Uterus (tissue), 3 donors: ENCODE measurements at regions not wholly inside any gene's neighbourhood (a gene's known extent, or its start where the extent isn't known, plus 50 kb on each side); places are given as distances from the start of the nearest gene placed in this dataset.
A peak's percentile ranks its signal among the peaks of the same experiment; 100 is the strongest.

ENCODE experiments used
- DNase-seq, 2 donors: peaks; one replicate each; pipeline ENCODE4 v3.0.0-alpha.2; 2019 to 2020
- H3K27ac ChIP-seq, 2 donors: fragments of 200-600 bp; sonication (generic); 1 replicate in 1 of 2; 2 replicates in 1 of 2; pipeline ENCODE4 v1.5.1; 2016 to 2018
- H3K27me3 ChIP-seq, 2 donors: fragments of 200-600 bp; sonication (generic); one replicate each; pipeline ENCODE4 v1.5.1; 2018 to 2019; ENCODE audit warnings: control low read depth in 1 of 2
- H3K36me3 ChIP-seq, 2 donors: fragments of 200-600 bp; sonication (generic); one replicate each; pipeline ENCODE4 v1.5.1; 2019; ENCODE audit warnings: control low read depth in 1 of 2
- H3K4me1 ChIP-seq, 2 donors: fragments of 200-600 bp; sonication (generic); one replicate each; pipeline ENCODE4 v1.5.1; 2018 to 2019; ENCODE audit warnings: control low read depth in 1 of 2
- H3K4me3 ChIP-seq, 2 donors: fragments of 200-600 bp; sonication (generic); 1 replicate in 1 of 2; 2 replicates in 1 of 2; pipeline ENCODE4 v1.5.1; 2018 to 2019; ENCODE audit warnings: mild to moderate bottlenecking in 1 of 2
- H3K9me3 ChIP-seq, 2 donors: fragments of 200-600 bp; sonication (generic); one replicate each; pipeline ENCODE4 v1.5.1; 2019; ENCODE audit warnings: control low read depth in 1 of 2
- POLR2A ChIP-seq, 2 donors: fragments of 450-650 bp; IDR thresholded peaks; one replicate each; pipeline ENCODE4 v1.6.1; 2016; ENCODE audit warnings: antibody characterized with exemption in 2 of 2, mild to moderate bottlenecking in 1 of 2, moderate library complexity in 1 of 2
- intact Hi-C: fragments of 100-400 bp; cut with DNase I; formaldehyde crosslinking; loops from one replicate; pipeline ENCODE4 v1.15.1; 2023; ENCODE audit warnings: low total_unique reads
- TF ChIP-seq, protein P1 (sequence below), 4 experiments: fragments of 200-600 bp in 2 of 4; fragments of 450-650 bp in 2 of 4; sonication (generic) in 2 of 4; IDR thresholded peaks; one replicate each; pipeline ENCODE4 v1.5.1; 2016 to 2019; ENCODE audit warnings: antibody characterized with exemption in 4 of 4, mild to moderate bottlenecking in 2 of 4, moderate library complexity in 1 of 4
- donor health status: DM: yes; HTN: yes; CAD: no.

DNA sequence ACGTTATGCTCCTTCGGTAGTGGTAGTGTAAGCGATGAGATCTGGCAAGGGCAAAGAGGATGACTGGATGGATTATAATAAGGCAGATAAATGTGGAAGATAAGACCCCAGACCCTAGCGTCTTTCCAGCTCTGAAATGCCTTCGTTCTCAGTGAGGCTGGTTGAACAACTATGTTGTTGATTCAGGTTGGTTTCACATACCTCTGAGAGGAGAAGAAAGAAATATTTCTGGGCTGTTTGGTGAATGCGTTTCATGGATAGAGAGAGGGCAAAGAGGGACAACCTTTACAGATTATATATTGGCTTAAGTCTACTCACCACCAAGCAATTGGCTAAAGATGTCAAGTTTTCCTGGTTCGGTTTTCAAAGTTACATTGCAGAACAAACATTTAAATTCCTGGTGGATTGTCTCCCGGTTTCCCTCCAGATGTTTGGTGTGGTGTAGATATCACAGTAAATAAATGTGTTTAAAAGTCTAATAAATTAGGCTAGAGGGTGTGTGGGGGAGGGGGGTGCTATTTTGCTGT lies 190.1 kb upstream of the GLI2 start:
- Histone ChIP-seq H3K9me3 (no peaks in the 10 kb centered on the region), H3K27me3 (no peaks in the 10 kb centered on the region), H3K27ac (peak overlapping the region in 1 of 2 donors; percentile 25), H3K4me3 (no peak overlapping the region), H3K4me1 (no peaks in the 10 kb centered on the region), H3K36me3 (no peaks in the 10 kb centered on the region)
- TF ChIP-seq, protein P1, sequence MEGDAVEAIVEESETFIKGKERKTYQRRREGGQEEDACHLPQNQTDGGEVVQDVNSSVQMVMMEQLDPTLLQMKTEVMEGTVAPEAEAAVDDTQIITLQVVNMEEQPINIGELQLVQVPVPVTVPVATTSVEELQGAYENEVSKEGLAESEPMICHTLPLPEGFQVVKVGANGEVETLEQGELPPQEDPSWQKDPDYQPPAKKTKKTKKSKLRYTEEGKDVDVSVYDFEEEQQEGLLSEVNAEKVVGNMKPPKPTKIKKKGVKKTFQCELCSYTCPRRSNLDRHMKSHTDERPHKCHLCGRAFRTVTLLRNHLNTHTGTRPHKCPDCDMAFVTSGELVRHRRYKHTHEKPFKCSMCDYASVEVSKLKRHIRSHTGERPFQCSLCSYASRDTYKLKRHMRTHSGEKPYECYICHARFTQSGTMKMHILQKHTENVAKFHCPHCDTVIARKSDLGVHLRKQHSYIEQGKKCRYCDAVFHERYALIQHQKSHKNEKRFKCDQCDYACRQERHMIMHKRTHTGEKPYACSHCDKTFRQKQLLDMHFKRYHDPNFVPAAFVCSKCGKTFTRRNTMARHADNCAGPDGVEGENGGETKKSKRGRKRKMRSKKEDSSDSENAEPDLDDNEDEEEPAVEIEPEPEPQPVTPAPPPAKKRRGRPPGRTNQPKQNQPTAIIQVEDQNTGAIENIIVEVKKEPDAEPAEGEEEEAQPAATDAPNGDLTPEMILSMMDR (IDR thresholded peaks at IDR 0.05): no peak
- no peak for TF ChIP-seq POLR2A (IDR thresholded peaks at IDR 0.05)
- intact Hi-C loops: no loop called here
- no peak for DNase-seq

DNA sequence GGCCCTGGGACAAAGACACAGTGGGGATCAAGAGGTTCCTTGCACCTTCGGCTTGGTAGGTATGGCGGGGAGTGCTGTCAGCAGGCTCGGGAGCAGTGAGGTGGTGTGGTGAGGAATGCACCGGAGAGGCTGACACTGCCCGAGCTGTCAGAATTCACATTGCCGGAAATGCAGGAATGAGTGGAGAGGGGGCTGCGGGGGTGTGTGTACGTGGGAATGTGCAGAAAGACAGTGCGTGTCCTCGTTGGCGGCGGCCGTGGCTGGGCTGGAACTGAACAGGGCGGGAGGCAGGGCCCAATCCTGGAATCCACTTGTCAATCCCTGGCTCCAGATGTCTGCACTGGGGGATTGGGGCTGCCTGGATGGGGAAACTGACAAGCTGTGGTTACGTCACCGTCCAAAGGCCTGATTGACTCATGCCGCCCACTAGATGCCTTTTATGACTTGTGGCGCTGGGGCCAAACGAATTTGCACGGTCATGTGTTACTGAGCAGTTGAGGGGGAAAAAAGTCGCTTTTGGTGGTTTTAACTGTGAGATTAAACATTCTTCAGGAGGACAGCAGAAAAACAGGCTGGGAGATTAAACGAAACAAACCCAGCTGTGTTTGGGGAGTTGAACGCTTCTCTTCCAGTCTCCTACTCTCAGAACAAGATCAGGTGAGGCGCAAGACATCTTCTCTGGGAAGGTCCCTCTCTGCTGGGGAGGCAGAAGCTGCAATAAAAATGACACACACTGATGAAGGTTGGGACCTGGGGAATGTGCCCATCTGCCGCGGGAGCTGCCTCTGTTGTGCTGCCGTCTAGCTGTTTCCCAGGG lies 189.4 kb upstream of the GLI2 start:
- Histone ChIP-seq H3K36me3 (no peaks in the 10 kb centered on the region), H3K4me3 (no peak overlapping the region), H3K9me3 (no peaks in the 10 kb centered on the region), H3K27me3 (no peaks in the 10 kb centered on the region), H3K4me1 (no peaks in the 10 kb centered on the region), H3K27ac (peak overlapping the region; percentile 25 to 38)
- peak; percentile 47 to 50 for DNase-seq
- intact Hi-C loops: no loop called here
- TF ChIP-seq, protein P1 (IDR thresholded peaks at IDR 0.05): no peak
- TF ChIP-seq POLR2A (IDR thresholded peaks at IDR 0.05): no peak

DNA sequence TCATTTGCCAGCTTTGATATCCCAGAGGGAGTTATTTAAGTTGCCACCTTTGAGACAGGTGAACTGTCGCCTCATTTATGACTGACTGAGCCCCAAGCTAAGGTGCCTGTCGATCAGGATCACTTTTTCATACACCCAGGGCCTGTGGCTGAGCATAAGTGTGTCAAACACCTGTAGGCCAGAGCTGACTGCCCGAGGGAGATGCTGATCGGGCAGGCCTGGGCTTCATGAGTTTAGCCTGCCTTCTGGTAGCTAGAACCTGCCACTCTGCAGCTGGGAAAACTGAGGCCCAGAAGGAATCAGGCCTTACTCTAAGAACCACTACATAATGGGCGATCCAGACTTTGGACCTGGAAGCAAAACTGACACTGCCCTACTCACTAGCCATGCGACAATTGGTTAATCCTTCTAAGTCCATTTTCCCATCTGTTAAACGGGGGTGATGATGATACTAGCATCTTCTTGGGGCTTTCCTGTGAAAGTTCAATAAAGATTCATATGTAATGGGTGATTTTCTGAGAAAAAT lies 188.7 kb upstream of the GLI2 start:
- DNase-seq: no peak
- H3K27ac ChIP-seq: peak overlapping the region; percentile 25 to 38
- no peaks in the 10 kb centered on the region for H3K9me3 ChIP-seq
- H3K27me3 ChIP-seq: no peaks in the 10 kb centered on the region
- no peak overlapping the region for H3K4me3 ChIP-seq
- peaks cover 0 to 2% of the 10 kb centered on the region in 2 donors for H3K4me1 ChIP-seq
- intact Hi-C loops: no loop called here
- H3K36me3 ChIP-seq: no peaks in the 10 kb centered on the region
- TF ChIP-seq, protein P1 (IDR thresholded peaks at IDR 0.05): no peak
- TF ChIP-seq POLR2A (IDR thresholded peaks at IDR 0.05): no peak

DNA sequence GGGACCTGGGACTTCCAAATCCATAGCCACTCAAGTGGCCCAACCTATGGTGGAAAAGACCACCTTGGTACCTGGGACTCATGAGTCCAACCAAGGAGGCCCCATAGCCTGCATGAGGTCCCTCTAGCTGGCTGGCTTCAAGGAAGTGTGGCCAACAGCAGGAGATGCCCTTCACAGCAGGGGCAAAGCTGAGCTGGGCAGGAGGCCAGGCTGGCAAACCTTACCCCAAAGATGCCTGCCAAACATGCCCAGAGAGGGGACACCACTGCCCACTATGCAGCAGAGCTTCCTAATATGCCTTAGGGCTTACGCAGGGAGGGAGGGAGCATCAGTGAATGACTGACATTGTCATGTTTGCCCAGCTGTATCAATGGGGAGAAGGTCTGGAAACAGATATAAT lies 188.0 kb upstream of the GLI2 start:
- intact Hi-C loops: no loop called here
- Histone ChIP-seq H3K4me1 (peaks cover 0 to 6% of the 10 kb centered on the region in 2 donors), H3K4me3 (no peak overlapping the region), H3K27me3 (no peaks in the 10 kb centered on the region), H3K27ac (no peak overlapping the region), H3K36me3 (no peaks in the 10 kb centered on the region), H3K9me3 (no peaks in the 10 kb centered on the region)
- DNase-seq: no peak
- TF ChIP-seq, protein P1 (IDR thresholded peaks at IDR 0.05): no peak
- TF ChIP-seq POLR2A (IDR thresholded peaks at IDR 0.05): no peak
